BE2C (cell line): ENCODE measurements at regions not wholly inside any gene's neighbourhood (a gene's known extent, or its start where the extent isn't known, plus 50 kb on each side); places are given as distances from the start of the nearest gene placed in this dataset.

Experiments used
- DNase-seq: peaks from one replicate; pipeline ENCODE4 v3.0.0-alpha.2; 2020
- H3K27me3 ChIP-seq: fragments of 250-450 bp; sonication (Bioruptor Pico); 2 replicates; pipeline ENCODE4 v1.5.1; 2020; ENCODE audit warnings: mild to moderate bottlenecking
- H3K36me3 ChIP-seq: fragments of 250-450 bp; sonication (Bioruptor Pico); 2 replicates; pipeline ENCODE4 v1.5.1; 2020; ENCODE audit warnings: mild to moderate bottlenecking
- H3K4me1 ChIP-seq: fragments of 250-450 bp; sonication (Bioruptor Pico); 2 replicates; pipeline ENCODE4 v1.5.1; 2020
- H3K4me3 ChIP-seq: 2 replicates; pipeline ENCODE4 v1.5.1; 2011; ENCODE audit warnings: low read depth, low read length
- H3K9me3 ChIP-seq: fragments of 250-450 bp; sonication (Bioruptor Pico); 2 replicates; pipeline ENCODE4 v1.5.1; 2020
- TF ChIP-seq, protein P1 (sequence below): IDR thresholded peaks from 2 replicates; pipeline ENCODE4 v1.5.1; 2012; ENCODE audit warnings: mild to moderate bottlenecking, low read depth, low read length

DNA sequence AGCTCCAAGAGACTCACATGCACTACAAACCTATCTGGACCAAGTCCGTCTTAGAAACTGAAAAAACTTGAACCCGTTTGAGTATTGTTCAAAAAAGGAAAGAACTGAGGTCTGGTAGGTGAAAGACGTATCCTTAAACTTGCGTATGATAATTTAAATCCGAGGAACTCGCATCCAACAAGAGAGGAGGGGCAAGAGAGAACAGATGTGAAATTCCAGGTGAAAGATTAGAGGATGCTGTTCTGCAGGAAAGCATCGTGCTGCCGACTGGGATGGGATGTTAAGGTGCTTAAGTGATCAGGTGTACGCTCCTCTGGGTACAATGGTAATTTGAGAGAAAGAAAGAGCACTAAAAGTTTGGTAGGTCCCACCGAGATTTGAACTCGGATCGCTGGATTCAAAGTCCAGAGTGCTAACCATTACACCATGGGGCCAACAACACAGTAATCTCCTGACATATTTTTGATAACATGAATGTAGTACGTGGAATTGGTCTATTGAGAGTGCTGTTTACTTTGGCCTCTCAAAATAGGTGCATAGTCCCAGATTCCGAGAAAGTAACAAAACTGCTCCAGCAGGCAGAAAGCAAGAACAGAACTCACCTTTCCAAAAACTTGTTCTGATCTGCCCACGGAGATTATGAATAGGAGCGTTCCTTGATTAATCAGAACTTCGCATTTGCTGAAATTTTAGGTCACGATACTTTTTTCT lies 53.5 kb upstream of the BTN3A2 start:
- H3K27me3 ChIP-seq: no peaks in the 10 kb centered on the region
- TF ChIP-seq, protein P1, sequence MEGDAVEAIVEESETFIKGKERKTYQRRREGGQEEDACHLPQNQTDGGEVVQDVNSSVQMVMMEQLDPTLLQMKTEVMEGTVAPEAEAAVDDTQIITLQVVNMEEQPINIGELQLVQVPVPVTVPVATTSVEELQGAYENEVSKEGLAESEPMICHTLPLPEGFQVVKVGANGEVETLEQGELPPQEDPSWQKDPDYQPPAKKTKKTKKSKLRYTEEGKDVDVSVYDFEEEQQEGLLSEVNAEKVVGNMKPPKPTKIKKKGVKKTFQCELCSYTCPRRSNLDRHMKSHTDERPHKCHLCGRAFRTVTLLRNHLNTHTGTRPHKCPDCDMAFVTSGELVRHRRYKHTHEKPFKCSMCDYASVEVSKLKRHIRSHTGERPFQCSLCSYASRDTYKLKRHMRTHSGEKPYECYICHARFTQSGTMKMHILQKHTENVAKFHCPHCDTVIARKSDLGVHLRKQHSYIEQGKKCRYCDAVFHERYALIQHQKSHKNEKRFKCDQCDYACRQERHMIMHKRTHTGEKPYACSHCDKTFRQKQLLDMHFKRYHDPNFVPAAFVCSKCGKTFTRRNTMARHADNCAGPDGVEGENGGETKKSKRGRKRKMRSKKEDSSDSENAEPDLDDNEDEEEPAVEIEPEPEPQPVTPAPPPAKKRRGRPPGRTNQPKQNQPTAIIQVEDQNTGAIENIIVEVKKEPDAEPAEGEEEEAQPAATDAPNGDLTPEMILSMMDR: no peak; the same call in 1 of the 2 replicates
- H3K9me3 ChIP-seq: no peaks in the 10 kb centered on the region
- peak; percentile 58 for DNase-seq
- H3K36me3 ChIP-seq: no peaks in the 10 kb centered on the region
- peak overlapping the region; percentile 68 for H3K4me3 ChIP-seq
- peaks cover 3% of the 10 kb centered on the region; the same call in 1 of the 2 replicates for H3K4me1 ChIP-seq

DNA sequence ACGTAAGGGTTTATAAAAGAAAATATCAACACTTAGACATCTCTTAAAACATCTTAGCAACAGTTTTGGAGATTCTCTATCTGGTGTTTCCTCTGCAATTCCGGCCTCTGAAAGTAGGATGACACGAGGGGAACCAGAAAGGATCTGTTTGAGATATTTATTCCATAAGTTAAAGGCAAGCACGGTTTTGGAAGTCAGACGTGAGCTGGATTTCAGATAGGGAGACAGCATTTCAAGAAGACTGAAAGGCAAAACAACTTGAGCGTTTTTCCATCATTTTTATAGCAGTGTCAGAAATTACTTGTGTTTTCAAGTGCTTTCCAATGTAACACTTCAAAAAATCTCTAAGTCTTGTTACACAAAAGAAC lies 52.9 kb upstream of the BTN3A2 start:
- H3K4me3 ChIP-seq: peak overlapping the region; percentile 68
- TF ChIP-seq, protein P1: no peak; the same call in 1 of the 2 replicates
- H3K27me3 ChIP-seq: no peaks in the 10 kb centered on the region
- no peaks in the 10 kb centered on the region for H3K36me3 ChIP-seq
- peaks cover 3% of the 10 kb centered on the region; the same call in 1 of the 2 replicates for H3K4me1 ChIP-seq
- no peak for DNase-seq
- H3K9me3 ChIP-seq: no peaks in the 10 kb centered on the region

DNA sequence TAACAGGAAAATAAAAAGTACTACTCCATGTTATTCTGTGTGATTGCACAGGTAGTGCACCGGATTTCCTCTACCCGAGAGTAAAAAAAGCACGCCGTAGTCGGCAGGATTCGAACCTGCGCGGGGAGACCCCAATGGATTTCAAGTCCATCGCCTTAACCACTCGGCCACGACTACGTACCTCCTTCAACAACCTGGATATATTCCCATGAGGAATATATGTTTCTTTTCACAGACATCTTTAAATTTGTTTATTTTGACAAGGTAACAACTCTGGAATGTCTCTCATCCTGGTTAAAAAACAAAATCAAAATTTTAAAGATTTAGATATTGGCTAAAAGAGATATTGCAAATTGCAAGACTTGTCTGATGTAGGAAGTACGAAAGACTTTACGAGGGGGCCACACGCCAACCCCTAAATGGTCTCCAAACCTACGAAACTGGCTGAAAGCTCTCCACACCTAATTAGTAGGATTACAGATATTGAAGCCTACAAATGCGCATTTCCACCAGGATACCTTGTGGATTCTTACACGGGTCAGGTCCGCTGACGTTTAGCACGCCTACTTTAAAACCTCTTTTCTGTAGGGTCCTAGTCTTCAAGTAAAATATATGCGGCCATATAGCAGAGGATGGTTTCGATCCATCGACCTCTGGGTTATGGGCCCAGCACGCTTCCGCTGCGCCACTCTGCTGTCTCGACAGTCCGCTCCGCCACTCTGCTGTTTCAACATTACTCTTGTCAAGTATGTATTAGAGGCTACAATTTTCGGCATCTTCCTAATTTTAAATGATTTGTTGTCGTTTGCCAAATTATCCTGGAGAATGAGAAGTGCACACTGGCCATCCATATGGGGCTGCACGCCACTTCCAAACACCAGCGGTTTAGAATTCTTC lies 52.2 kb upstream of the BTN3A2 start:
- Histone ChIP-seq H3K4me1 (peaks cover 3% of the 10 kb centered on the region; the same call in 1 of the 2 replicates), H3K9me3 (no peaks in the 10 kb centered on the region), H3K4me3 (peak overlapping the region; percentile 68), H3K36me3 (no peaks in the 10 kb centered on the region), H3K27me3 (no peaks in the 10 kb centered on the region)
- DNase-seq: peak; percentile 84
- TF ChIP-seq, protein P1: no peak
